ENCODE measurements at regions not wholly inside any gene's neighbourhood (a gene's known extent, or its start where the extent isn't known, plus 50 kb on each side); places are given as distances from the start of the nearest gene placed in this dataset.

- intact Hi-C loops (cut with micrococcal nuclease) = no loop called here
- Histone ChIP-seq H2AK5ac (ENCODE audit: low read depth, low read length) (no peak overlapping the region), H3K4me2 (ENCODE audit: low read depth, low read length) (no peak overlapping the region), H3K79me1 (ENCODE audit: low read depth in 1 of 2, low read length in 2 of 2) (no peaks in the 10 kb centered on the region), H3K14ac (replicated peaks; ENCODE audit: low read depth, low read length) (no peak overlapping the region), H4K8ac (ENCODE audit: low read depth in 2 of 2, low read length in 2 of 2) (no peak overlapping the region), H3K56ac (ENCODE audit: extremely low read depth, insufficient read depth, low read length) (no peak overlapping the region), H2BK15ac (ENCODE audit: low read depth, low read length) (no peak overlapping the region), H4K5ac (ENCODE audit: low read depth, low read length) (no peak overlapping the region), H3K9me3 (ENCODE audit: control insufficient read depth, insufficient read depth, low read length) (no peaks in the 10 kb centered on the region), H2BK120ac (ENCODE audit: low read depth, low read length) (no peak overlapping the region), H3K18ac (ENCODE audit: low read depth, low read length) (peak overlapping the region; percentile 20; the same call in 1 of the 2 replicates), H2BK5ac (ENCODE audit: low read depth, low read length, poor library complexity, severe bottlenecking) (no peak overlapping the region), H2AFZ (replicated peaks; ENCODE audit: low read length, poor library complexity) (no peak overlapping the region), H3K4me1 (ENCODE audit: control insufficient read depth, insufficient read depth, low read length) (peaks cover 1% of the 10 kb centered on the region; the same call in 1 of the 2 replicates), H2AK9ac (replicated peaks; ENCODE audit: low read depth, low read length, poor library complexity) (no peak overlapping the region), H3K9ac (ENCODE audit: low read depth, low read length) (no peak overlapping the region; the same call in 1 of the 2 replicates), H3K27me3 (ENCODE audit: control insufficient read depth, insufficient read depth, low read length) (no peaks in the 10 kb centered on the region), H2BK20ac (ENCODE audit: low read depth, low read length) (peak overlapping the region; percentile 26; the same call in 1 of the 2 replicates), H3K4me3 (ENCODE audit: insufficient read depth, low read depth, low read length) (no peak overlapping the region), H3K9me1 (ENCODE audit: insufficient read depth, low read length) (no peaks in the 10 kb centered on the region), H3K23ac (ENCODE audit: low read depth, low read length) (no peak overlapping the region), H3K36me3 (ENCODE audit: control insufficient read depth, insufficient read depth, low read length) (no peaks in the 10 kb centered on the region), H3K4ac (ENCODE audit: low read depth, low read length) (no peak overlapping the region), H4K20me1 (ENCODE audit: insufficient read depth, low read length) (no peaks in the 10 kb centered on the region), H3K27ac (ENCODE audit: insufficient read depth, low read length) (no peak overlapping the region), H4K91ac (ENCODE audit: insufficient read depth, low read depth, low read length) (no peak overlapping the region)
- no peak for TF ChIP-seq POLR2A (IDR thresholded peaks at IDR 0.05; ENCODE audit: low read depth, low read length)
- TF ChIP-seq ELK1 (IDR thresholded peaks at IDR 0.05; ENCODE audit: borderline replicate concordance, low read depth, low read length) = no peak
- no peak for TF ChIP-seq MAFK (IDR thresholded peaks at IDR 0.05; ENCODE audit: low read depth, low read length)
- TF ChIP-seq MXI1 (IDR thresholded peaks at IDR 0.05; ENCODE audit: borderline replicate concordance, low read depth, low read length) = no peak
- no peak for TF ChIP-seq CTCF (conservative IDR thresholded peaks at IDR 0.05; ENCODE audit: low read depth, low read length)
- no peak for TF ChIP-seq CHD1 (IDR thresholded peaks at IDR 0.05; ENCODE audit: low read depth, low read length)
- TF ChIP-seq RCOR1 (IDR thresholded peaks at IDR 0.05; ENCODE audit: insufficient replicate concordance, low read length) = no peak
- no peak for TF ChIP-seq SMC3 (IDR thresholded peaks at IDR 0.05; ENCODE audit: low read depth, low read length)
- no peak for TF ChIP-seq NFE2L2 (IDR thresholded peaks at IDR 0.05; ENCODE audit: low read depth, low read length)
- no peak for TF ChIP-seq RFX5 (IDR thresholded peaks at IDR 0.05; ENCODE audit: low read depth, low read length)
- no peak for TF ChIP-seq USF2 (IDR thresholded peaks at IDR 0.05; ENCODE audit: low read depth, low read length)
- TF ChIP-seq MAZ (IDR thresholded peaks at IDR 0.05; ENCODE audit: borderline replicate concordance, low read depth, low read length) = no peak
- TF ChIP-seq BHLHE40 (IDR thresholded peaks at IDR 0.05; ENCODE audit: low read depth, low read length) = no peak
- no peak for TF ChIP-seq RAD21 (IDR thresholded peaks at IDR 0.05; ENCODE audit: low read length)
- DNase-seq (no peak), ATAC-seq (ENCODE audit: low read depth) (no peak)
- BruUV-seq (replicated peaks) = no TSS peak
- dilution Hi-C loops (cut with HindIII; ENCODE audit: low sequenced_read_pairs, unreplicated experiment) = no loop called here
- in situ Hi-C loops (cut with MboI; ENCODE audit: low sequenced_read_pairs) = loop anchor here (25.0 kb wide), 1 partner anchor 267 kb away; no protein-coding TSS in a partner anchor
- CTCF ChIA-PET = interaction anchor here (0.8 kb wide), 1 partner anchor 8 kb away, joined by 3 read pairs; no protein-coding TSS in a partner anchor
- POLR2A ChIA-PET (ENCODE audit: unreplicated experiment) = no interaction called here
These were observed 160.9 kb upstream of the SMIM30 start for GRCh38 chr7:113279256-113279655.

Measured in IMR-90 (cell line).